Mucosa of gallbladder (tissue), 1 donor: ENCODE measurements at regions not wholly inside any gene's neighbourhood (a gene's known extent, or its start where the extent isn't known, plus 50 kb on each side); places are given as distances from the start of the nearest gene placed in this dataset.

Source experiments
- DNase-seq: peaks from one replicate; pipeline ENCODE4 v3.0.0-alpha.2; 2020; ENCODE audit warnings: low spot score
- donor health status: DM: no; HTN: no; CAD: no.

DNA sequence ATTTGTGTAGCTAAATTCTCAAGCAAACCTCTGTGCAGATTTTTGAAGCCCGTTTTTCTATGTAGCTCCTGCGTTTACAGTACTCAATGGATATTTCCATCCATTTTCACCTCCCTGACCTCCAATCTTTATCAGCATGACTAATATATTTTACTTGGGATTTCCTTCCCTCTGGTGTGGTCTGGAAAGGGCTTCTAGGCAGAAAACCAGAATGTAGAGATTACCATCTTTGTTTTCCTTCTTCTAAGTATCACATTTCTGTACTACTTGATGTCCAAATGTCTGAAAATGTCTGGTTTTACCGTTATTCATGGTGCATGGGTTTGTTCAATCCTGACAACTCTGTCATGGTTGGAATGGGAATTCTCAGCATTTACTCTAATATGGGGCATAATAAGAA is 907.6 kb upstream of the FLRT2 start:
- no peak for DNase-seq

DNA sequence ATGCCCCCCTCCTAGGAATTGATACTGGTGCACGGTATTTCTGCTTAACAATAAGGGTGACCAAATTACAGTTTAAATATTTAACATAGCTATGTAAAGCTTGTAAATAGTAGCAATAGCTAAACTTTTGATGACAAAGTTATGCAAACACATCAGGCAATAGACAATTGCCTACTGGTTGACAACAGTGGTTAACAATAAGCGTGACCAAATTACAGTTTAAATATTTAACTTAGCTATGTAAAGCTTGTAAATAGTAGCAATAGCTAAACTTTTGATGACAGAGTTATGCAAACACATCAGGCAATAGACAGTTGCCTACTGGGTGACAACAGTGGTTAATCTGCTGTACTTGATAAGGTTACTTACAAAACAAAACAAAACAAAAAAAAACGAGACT is 886.5 kb upstream of the FLRT2 start:
- DNase-seq, result no peak

DNA sequence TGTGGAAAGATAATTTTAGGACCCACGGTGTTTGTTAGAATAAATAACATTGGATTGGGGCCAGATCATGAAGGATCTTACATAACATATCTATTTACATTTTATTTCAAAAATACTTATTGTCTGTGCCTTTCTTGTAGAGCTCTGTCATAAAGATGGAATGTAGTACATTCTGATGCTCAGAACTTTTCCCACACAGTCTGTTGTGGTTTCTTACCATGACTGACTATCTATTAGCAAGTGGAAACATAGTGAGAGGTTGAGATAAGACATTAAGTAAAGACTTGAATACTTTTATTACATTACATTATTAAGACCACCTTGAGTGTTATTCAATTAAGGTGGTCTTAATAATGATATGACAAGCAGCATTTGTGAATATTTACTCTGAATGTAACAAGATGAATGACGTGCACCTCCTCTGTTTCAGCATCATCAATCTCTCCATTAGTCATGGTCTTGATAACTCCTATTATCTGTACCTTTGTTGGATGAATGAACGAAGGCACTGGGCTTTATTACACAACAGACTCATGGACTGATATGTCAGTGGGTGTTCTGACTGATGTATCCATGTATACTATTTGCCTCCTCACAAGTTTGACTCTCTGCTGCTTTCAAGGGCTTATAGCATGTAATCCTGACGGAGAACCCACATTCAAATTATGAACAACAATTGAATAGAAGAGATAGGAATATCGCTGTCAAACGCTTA is 883.0 kb upstream of the FLRT2 start:
- DNase-seq, result no peak

DNA sequence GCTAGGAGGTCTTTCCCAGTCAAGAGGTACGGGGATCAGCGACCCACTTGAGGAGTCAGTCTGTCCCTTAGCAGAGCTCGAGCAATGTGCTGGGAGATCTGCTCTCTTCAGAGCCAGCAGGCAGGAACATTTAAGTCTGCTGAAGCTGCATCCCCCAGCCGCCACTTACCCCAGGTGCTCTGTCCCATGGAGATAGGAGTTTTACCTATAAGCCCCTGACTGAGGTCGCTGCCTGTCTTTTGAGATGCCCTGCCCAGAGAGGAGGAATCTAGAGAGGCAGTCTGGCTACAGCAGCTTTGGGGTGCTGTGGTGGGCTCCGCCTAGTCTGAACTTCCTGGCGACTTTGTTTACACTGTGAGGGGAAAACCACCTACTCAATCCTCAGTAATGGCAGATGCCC is 874.9 kb upstream of the FLRT2 start:
- DNase-seq, result no peak

GRCh38 chr14:84657911-84658310 is 872.0 kb upstream of the FLRT2 start:
- no peak for DNase-seq

GRCh38 chr14:84670796-84671195 is 859.1 kb upstream of the FLRT2 start:
- no peak for DNase-seq

DNA sequence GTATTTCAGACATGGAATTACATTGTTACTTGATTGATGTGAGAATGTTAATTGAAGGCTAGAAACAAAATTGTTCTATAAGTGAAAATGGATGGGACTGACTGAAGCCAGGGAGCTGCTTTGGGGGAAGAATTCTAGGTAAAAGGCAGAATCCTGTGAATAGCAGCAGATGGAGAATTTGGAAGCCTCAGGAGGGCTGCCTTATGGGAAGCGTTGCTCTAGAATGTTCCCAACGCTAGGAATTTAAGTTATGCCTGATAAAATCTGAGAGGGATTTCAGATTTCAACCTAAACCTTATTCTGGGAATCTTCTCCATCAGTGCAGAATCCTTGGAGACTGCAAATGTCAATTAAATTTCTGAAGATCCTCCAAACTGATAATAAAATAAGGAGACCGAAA is 858.2 kb upstream of the FLRT2 start:
- DNase-seq, result no peak

DNA sequence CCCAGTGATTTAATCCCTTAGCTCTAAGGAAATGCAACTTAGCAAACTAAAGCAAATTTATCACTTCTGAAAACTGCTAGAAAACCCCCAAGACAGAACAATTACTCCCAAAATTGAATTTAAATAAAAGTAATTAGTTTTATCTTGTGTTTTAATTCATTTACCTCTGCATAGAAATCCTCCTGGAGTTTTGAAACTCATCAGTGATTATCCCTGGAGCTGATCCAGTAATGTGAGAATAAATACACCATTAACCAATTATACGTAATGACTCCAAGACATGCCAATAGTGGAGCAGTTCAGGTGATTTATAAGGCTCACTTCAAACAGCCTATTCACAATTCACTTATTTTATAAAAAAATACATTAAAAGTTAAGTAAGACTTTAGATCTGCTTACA is 855.3 kb upstream of the FLRT2 start:
- DNase-seq, result no peak

DNA sequence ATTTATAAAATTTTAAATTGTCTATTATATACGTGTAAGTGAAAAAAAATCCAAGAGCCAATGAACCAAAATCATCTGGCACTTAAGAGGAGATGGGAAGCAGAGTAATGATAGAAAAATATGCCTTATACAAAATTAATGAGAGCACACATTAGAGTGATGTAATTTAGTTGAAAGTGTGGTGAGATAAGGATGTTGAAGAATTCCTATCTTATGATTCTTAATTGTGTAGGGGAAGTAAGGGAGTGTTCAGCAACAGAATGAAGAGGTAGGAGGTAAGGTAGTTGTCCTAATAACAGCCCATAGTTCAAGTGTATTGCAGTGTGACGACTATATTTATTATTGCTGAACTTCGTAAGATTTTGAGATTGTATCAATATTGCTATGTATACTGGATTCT is 843.4 kb upstream of the FLRT2 start:
- no peak for DNase-seq

- DNase-seq, result no peak
Measured at GRCh38 chr14:84688297-84689025, 841.5 kb upstream of the FLRT2 start.

DNA sequence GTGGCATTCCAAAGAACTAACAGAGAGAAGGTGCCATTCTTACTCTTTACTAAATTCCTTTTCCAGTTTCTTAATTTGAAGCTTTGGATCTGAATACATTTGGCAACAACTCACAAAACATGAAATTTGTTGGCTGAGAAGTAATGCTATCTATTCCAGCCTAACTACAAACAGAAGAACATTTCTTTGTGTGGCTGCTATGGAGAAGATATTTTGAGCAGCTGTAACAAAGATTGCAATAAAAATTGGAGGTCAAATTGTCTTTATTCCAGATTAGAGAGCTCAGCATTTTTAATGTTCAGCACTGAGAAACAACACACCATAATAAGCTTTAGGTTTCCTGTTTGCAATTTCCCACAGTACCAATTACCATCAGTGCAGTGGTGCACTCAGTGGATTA is 835.8 kb upstream of the FLRT2 start:
- DNase-seq, result no peak

DNA sequence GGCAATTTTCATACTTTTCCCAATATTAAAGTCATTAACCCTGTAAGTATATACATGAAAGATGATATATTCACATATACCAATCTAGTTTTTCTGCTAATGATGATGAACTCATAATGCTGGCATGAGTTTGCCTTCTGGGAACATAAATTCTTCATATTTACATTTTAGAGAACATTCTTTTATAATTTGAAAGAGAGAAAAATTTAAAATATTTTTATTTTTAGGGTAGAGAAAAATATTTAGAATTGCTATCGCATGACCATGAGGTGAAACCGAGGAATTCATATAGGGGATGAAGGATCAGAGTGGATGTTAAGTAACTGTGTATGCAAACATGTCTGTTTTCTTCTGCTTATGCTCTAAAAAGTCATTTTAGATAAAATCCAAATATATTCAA is 825.3 kb upstream of the FLRT2 start:
- no peak for DNase-seq

GRCh38 chr14:84707830-84708229 is 822.1 kb upstream of the FLRT2 start:
- no peak for DNase-seq

GRCh38 chr14:84708865-84709264 is 821.1 kb upstream of the FLRT2 start:
- DNase-seq, result no peak

- no peak for DNase-seq
Measured at GRCh38 chr14:84726471-84726870, 803.5 kb upstream of the FLRT2 start.

DNA sequence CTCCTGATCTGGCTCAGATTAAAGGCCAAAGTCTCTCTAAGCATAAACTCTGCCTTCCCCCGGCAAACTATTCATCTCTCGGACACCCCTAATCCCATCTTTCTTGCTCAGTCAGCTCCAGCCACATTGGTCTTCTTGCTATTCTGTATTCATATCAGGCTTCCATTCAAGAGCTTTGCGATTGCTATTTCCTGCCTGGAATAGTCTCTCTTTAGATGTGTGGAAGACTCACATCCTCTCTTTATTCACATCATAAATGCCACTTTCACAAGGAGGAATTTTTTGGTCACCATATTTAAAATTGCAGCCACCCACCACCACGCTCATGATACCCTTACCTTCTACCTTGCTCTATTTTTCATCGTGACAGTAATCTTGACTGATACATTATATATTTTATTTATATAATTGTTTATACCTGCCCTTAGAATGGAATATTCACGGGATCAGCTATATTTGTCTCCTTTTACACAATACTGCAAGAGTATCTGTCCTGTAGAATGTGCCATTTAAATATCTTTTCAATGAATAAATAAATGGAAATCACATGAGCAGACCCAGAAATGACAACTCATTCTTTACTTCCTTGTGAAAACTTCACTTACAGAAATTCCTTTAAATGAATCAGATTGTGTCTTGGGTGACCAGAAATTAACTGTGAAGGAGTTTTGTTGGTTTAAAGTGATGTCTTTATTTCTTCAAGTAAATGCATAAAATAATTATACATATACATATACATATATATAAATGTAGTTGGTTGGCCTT is 780.6 kb upstream of the FLRT2 start:
- DNase-seq, result no peak

DNA sequence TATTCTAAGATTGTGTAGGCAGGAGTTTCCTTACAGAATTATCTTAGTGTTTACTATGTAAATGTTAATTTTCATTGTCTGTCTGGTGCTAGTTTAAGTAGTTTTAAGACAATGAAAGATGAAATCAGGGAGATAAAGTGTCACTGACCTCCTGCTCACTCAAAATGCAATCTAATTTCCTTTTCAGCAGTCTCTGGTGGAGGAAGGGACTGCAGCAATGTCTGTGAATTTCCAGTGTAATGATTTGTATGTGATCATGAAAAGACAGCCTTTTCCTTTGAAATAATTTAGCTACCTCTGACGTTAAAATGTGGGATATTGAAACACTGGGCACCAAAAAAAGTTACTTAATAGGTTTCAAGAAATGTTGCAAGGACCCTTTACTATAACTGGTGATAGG is 779.7 kb upstream of the FLRT2 start:
- DNase-seq, result no peak

DNA sequence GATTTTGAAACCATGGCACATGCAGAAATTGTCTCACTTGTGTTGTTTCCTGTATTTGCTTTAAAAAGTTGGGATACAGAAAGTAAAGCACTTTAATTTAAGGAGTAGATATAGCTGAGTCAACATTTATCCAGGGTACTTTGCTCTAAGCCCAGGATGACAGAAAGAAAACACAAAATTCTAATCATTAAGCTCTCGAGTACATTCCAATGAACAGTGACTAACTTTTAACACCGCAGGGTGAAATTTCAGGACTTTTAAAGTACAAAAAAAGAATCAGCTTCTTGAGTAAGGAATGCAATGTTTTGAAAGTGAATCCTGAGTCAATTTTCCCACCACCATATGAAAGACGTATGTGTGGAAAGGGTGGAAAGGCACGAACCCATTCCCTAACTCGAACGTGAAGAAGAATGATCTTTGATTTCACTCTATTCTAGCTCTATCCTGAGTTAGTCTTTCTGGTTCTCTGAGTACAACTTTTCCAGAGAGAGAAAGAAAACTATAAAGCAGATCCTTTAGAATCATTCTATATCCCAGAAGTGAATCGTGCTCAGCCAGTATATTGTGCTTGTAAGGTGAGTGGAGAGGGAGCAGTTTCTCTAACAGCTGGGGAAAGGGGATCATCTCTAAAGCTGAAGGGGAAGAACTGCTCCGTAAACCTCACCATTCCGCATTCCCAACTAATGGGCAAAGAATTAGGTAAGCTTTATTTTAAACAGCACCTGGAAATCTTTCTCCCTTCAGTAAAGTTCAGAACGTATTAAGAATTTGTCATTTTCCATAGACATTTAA is 779.0 kb upstream of the FLRT2 start:
- no peak for DNase-seq

GRCh38 chr14:84751745-84752144 is 778.2 kb upstream of the FLRT2 start:
- no peak for DNase-seq

- no peak for DNase-seq
Measured at GRCh38 chr14:84760489-84761126, 769.3 kb upstream of the FLRT2 start.

DNA sequence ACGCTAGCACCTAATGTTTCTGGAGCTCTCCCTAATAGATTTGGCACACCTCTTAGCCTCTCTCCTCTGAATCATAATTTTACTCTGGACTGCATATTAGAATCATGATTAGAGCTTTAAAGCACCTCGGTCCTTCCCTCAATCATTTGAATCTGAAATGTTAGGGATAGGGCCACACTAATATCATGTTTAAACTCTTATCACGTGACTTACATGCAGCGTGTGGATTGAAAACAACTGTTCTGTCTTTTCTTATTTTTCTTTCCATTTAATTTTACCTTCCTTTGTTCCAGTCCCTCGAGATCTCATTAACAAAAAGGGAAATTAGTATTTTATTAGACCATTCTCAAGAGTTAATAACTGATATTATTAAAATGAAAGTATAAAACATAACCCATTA is 762.5 kb upstream of the FLRT2 start:
- DNase-seq, result no peak

DNA sequence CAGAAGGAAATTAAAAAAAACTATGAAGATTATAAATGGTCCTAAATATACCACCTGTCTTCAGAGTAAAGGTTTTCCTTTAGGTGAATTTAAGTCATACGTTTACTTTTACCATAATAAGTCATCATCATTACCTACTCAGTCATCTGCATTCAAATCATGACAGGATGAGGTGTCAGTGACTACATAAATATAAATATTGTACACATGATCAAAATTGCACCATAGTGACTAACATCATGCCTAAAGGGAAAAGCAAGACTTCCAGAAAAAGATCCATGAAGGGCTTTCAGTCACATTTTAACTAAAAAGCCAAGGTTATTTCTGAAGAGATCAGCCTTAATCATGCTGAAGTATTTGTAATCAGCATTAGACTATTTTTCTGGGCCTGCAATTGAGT is 759.9 kb upstream of the FLRT2 start:
- DNase-seq, result no peak
